OCI-LY3 (cell line): ENCODE measurements at regions not wholly inside any gene's neighbourhood (a gene's known extent, or its start where the extent isn't known, plus 50 kb on each side); places are given as distances from the start of the nearest gene placed in this dataset.

Source experiments
- H2AFZ ChIP-seq: fragments of 200-600, 300-600 bp; shearing (Covaris generic); 2 replicates; pipeline ENCODE4 v1.6.0; 2014; ENCODE audit warnings: antibody characterized with exemption, low read depth, low read length
- H3K27ac ChIP-seq: fragments of 200-600, 300-600 bp; sonication (generic); 2 replicates; pipeline ENCODE4 v1.5.1; 2014; ENCODE audit warnings: mild to moderate bottlenecking, low read length, moderate library complexity, mixed read lengths
- H3K27me3 ChIP-seq: fragments of 200-600, 300-600 bp; sonication (generic); 2 replicates; pipeline ENCODE4 v1.6.1; 2014; ENCODE audit warnings: low read depth, low read length, mixed read lengths
- H3K36me3 ChIP-seq: fragments of 200-600, 300-600 bp; sonication (generic); replicated peaks from 2 replicates; pipeline ENCODE3; 2014; ENCODE audit warnings: low read depth, low read length, mixed read lengths
- H3K4me1 ChIP-seq: fragments of 300-600, 200-600 bp; sonication (generic); 2 replicates; pipeline ENCODE4 v1.6.1; 2014; ENCODE audit warnings: low read length, mixed read lengths
- H3K4me2 ChIP-seq: fragments of 200-600, 300-600 bp; sonication (generic); 2 replicates; pipeline ENCODE4 v1.6.1; 2014; ENCODE audit warnings: low read length, mixed read lengths
- H3K4me3 ChIP-seq: fragments of 300-600, 200-600 bp; sonication (generic); 2 replicates; pipeline ENCODE4 v1.5.1; 2014; ENCODE audit warnings: antibody characterized with exemption, mild to moderate bottlenecking, low read length, moderate library complexity
- H3K79me2 ChIP-seq: fragments of 300-600, 200-600 bp; shearing (Covaris generic); 2 replicates; pipeline ENCODE4 v1.6.1; 2014; ENCODE audit warnings: mild to moderate bottlenecking, low read length, mixed read lengths
- H3K9ac ChIP-seq: fragments of 300-600, 200-600 bp; shearing (Covaris generic); 2 replicates; pipeline ENCODE4 v1.6.0; 2014; ENCODE audit warnings: mild to moderate bottlenecking, low read length, moderate library complexity
- H3K9me3 ChIP-seq: fragments of 200-600, 300-600 bp; shearing (Covaris generic); 2 replicates; pipeline ENCODE4 v1.6.1; 2014; ENCODE audit warnings: low read length, mixed read lengths; ENCODE audit not compliant: insufficient read depth
- H4K20me1 ChIP-seq: fragments of 200-600, 300-600 bp; sonication (generic); 2 replicates; pipeline ENCODE4 v1.6.1; 2016; ENCODE audit warnings: low read length, mixed read lengths; ENCODE audit not compliant: insufficient read depth
- CTCF ChIP-seq: fragments of 200-600, 300-600 bp; sonication (generic); IDR thresholded peaks from 2 replicates; pipeline ENCODE4 v1.5.1; 2014; ENCODE audit warnings: antibody characterized with exemption, low read length, low read depth
- EZH2phosphoT487 ChIP-seq: fragments of 200-600 bp; shearing (Covaris generic); IDR thresholded peaks from 2 replicates; pipeline ENCODE4 v1.6.1; 2018; ENCODE audit warnings: antibody characterized with exemption, mixed run types, low read depth

GRCh38 chr3:182182531-182182968, 470.8 kb downstream of the SOX2 start:
- Histone ChIP-seq H3K79me2 (no peaks in the 10 kb centered on the region), H4K20me1 (no peaks in the 10 kb centered on the region), H3K27ac (no peak overlapping the region), H3K4me2 (no peak overlapping the region), H3K36me3 (no peaks in the 10 kb centered on the region), H3K9me3 (no peaks in the 10 kb centered on the region), H3K4me3 (no peak overlapping the region), H3K27me3 (no peaks in the 10 kb centered on the region), H2AFZ (no peak overlapping the region), H3K9ac (no peak overlapping the region), H3K4me1 (no peaks in the 10 kb centered on the region)
- TF ChIP-seq EZH2phosphoT487 (no peak), CTCF (no peak)

GRCh38 chr3:182183716-182184430, 472.1 kb downstream of the SOX2 start:
- no peaks in the 10 kb centered on the region for H3K9me3 ChIP-seq
- H3K79me2 ChIP-seq = no peaks in the 10 kb centered on the region
- H3K4me2 ChIP-seq = no peak overlapping the region
- H3K27ac ChIP-seq = no peak overlapping the region
- H3K4me1 ChIP-seq = no peaks in the 10 kb centered on the region
- H3K9ac ChIP-seq = no peak overlapping the region
- H2AFZ ChIP-seq = no peak overlapping the region
- no peaks in the 10 kb centered on the region for H3K27me3 ChIP-seq
- no peak for TF ChIP-seq EZH2phosphoT487
- no peak for TF ChIP-seq CTCF
- H3K4me3 ChIP-seq = no peak overlapping the region
- H3K36me3 ChIP-seq = no peaks in the 10 kb centered on the region
- H4K20me1 ChIP-seq = no peaks in the 10 kb centered on the region

GRCh38 chr3:182185313-182185712, 473.6 kb downstream of the SOX2 start:
- Histone ChIP-seq H3K27ac (no peak overlapping the region), H3K36me3 (no peaks in the 10 kb centered on the region), H3K4me2 (no peak overlapping the region), H3K4me1 (no peaks in the 10 kb centered on the region), H2AFZ (no peak overlapping the region), H3K9me3 (no peaks in the 10 kb centered on the region), H3K4me3 (no peak overlapping the region), H3K27me3 (no peaks in the 10 kb centered on the region), H4K20me1 (no peaks in the 10 kb centered on the region), H3K9ac (no peak overlapping the region), H3K79me2 (no peaks in the 10 kb centered on the region)
- TF ChIP-seq CTCF = no peak
- no peak for TF ChIP-seq EZH2phosphoT487

- Histone ChIP-seq H4K20me1 (no peaks in the 10 kb centered on the region), H3K4me2 (no peak overlapping the region), H3K27me3 (no peaks in the 10 kb centered on the region), H3K36me3 (no peaks in the 10 kb centered on the region), H3K79me2 (no peaks in the 10 kb centered on the region), H3K4me3 (no peak overlapping the region), H3K9ac (no peak overlapping the region), H3K4me1 (peaks cover 9% of the 10 kb centered on the region), H3K9me3 (no peaks in the 10 kb centered on the region), H2AFZ (no peak overlapping the region), H3K27ac (no peak overlapping the region)
- TF ChIP-seq CTCF (no peak), EZH2phosphoT487 (no peak)
Observed at GRCh38 chr3:182190056-182190455, 478.3 kb downstream of the SOX2 start.
